GM21529 (cell line): ENCODE measurements at regions not wholly inside any gene's neighbourhood (a gene's known extent, or its start where the extent isn't known, plus 50 kb on each side); places are given as distances from the start of the nearest gene placed in this dataset.
"Not testable (repeated sequence)": the region's sequence is repeated elsewhere in the genome, so short reads cannot be mapped to it uniquely, and the experiment has no call there.

Experiments used
- ATAC-seq: cut with Tn5 transposase; IDR thresholded peaks from one replicate; pipeline ENCODE4 v1.9.1; 2021; ENCODE audit not compliant: unreplicated experiment

DNA sequence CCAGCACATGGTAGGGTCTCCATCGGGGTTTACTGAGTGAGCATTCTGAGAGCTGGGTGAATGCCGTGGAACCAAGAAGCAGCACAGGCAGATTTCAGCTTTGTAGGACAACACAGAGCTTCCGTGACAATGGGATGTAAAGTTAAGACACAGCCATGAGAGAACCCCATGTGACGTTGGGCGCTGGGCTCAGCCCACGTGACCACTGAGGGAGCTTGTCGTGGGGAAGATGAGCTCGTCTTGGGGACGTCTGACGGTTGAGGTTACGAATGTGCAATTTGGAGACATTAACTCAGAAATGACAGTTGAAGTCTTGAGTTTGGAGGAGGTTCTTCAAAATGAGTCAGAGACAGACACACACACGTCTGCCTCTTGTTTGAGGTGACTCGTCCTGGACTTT, 51.5 kb upstream of the MUC20 start:
- not testable (repeated sequence) for ATAC-seq

DNA sequence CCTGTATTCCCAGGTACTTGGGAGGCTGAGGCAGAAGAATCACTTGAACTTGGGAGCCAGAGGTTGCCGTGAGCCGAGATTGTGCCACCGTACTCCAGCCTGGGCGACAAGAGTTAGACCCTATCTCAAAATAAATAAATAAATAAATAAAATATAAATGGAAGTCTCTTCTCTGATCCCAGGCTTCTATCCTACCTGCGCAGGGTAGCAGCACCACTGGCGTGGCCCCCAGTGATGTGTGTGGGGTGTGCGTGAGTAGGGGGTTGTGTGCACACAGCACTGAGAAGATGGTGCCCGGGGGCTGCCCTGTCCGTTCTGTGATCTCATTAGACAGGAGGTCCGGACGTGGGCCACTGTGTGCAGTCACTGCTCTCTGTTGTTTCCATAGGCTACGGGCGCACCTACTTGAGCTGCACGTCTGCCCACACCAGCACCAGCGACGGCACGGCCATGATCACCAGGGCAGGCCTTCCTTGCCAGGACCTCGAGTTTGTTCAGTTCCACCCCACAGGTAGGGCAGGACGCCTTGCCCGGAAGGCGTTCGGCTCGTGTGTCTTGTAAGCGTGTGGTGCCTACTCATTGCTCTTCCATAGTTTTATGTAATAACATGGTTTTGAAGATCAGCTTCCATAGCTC, 52.5 kb upstream of the MUC20 start:
- not testable (repeated sequence) for ATAC-seq

DNA sequence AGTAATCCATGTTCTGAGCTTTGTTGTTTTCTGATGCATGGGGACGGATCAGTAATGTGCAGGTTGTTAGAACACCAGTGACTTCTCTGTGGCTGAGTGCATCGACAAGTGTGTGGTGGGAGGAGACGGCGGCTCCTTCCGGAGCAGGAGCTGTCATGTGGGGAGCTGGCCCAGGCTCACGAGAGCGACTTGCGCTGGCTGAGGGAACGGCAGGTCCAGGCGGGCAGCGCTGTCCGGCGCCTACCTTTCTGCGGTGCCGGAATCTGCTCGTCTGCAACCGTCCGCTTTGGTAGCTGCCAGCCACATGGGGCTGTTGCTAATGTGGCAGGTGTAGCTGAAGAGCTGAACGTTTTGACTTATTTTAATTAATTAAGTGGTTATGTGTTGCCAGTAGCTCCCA, 55.5 kb upstream of the MUC20 start:
- ATAC-seq: not testable (repeated sequence)

DNA sequence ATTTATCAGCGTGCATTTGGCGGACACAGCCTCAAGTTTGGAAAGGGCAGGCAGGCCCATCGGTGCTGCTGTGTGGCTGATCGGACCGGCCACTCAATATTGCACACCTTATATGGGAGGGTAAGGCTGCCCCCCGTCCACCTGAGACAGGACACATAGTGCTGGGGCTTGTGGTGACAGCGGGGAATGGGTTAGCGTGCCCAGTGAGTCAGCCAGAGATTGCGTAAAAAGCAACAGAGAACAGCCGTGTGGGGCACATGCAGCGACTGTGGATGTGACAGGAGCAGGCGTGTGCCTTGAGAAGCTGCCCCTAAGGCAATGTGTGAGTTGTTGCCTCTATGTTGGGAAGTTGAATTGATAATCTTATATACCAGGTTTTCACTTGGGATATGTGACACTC, 56.6 kb upstream of the MUC20 start:
- ATAC-seq: not testable (repeated sequence)

DNA sequence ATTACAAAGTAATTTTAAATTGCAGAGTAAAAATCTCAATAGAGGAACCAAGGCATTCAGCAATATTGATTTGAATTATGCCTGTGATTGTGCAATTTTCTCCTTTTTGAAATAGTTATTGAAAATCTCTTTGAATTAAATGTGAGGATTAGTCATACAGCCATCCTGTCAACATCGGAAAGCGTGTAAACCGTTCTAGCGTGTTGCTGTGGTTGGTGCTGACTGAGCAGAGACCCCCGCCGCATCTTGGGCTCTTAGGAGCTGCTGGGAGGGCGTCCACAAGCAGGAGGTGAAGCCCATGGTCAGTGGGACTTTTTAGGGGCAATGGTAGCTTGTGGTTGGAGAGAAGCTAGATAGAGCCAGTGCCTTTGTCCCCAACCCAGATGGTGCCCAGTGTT, 61.6 kb upstream of the MUC20 start:
- ATAC-seq: not testable (repeated sequence)

DNA sequence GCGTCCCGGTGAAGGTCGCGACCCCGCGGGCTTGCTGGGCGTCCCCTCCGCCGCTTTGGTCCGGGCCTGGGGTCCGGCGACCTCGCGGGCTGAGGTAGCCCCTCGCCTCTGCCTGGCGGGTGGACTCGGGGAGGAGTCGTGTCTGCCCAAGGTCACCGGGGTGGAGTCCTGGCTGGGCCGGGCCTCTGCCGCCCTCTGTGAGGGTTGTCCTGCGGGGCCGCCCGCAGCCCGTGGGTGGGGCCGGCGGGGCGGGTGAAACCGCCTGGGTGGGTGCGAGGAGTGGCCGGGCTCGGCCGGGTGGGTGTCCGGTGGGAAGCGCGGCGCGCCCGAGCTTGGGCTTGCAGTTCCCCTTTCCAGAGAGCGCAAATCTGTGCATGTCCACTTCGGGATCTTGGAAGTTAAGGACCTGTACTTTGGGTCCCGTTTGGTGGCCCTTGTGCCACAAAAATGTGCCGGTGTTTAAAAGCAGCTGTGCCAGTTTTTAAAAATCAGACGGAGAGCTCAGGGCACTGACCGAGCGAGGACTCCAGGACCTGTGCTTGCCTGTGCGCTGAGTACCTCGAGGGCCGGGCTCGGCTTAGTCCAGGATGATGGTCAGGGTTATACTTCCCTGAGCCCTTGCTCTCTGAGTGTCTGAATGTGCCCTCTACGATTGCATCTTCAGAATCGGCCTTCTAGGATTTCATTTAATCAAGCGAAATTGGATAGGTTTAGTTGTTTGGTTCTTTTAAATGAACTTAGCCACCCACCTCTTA, 62.2 kb upstream of the MUC20 start:
- ATAC-seq: peak; percentile 42

DNA sequence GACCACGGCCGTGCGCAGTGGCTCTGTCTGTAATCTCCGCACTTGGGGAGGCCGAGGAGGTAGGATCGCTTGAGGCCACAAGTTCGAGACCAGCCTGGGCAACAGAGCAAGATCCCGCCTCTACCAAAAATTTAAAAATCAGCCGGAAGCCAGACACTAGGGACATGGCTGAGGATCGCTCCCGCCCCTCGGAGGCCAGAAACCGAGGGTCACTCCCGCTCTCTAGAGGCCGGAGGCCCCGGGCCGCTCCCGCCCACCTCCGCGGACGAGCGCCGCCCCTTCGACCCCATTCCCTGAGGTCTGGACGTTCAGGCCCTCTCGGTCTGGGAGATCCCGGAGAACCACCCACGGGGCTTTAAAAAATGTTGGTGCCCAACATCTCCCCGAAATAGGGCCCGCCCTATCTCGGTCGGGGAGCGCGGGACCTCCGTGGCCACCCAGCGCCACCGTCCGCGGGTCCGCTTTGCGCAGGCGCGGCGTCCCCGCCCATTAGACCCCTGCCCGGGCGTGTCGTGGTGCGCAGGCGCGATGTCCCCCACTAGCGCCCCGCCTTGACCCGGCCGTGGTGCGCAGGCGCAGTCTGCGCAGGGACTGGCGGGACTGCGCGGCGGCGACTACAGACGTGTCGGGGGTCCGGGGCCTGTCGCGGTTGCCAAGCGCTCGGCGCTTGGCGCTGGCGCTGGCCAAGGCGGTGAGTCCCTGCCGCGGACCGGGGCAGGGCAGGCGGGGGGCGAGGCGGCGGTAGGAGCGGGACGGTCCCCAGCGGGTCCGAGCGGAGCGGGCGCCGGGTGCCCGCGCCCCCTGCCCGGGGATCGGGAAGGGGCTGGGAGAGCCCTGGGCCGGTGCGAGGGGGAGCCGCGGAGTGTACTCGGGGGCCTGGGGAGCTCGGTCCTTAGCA, 63.1 kb upstream of the MUC20 start:
- ATAC-seq: peak; percentile 80

DNA sequence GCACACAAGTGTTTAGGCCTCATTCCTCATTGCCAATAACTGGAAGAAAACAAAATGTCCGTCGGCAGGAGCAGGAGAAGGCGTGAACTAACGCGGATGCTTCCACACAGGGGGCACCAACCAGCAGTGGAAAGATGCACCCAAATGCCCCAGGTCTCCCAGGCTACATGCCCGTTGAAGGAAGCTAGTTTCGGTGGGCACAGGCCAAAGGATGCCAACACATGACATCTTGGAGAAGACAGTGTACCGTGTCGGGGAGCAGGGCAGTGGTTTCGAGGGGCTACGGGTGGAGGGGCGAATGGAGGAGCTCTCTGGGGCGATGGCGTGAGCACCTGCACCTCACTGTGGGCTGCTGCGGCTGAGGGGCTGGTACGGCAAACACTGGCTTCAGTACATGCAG, 64.7 kb upstream of the MUC20 start:
- ATAC-seq: not testable (repeated sequence)

DNA sequence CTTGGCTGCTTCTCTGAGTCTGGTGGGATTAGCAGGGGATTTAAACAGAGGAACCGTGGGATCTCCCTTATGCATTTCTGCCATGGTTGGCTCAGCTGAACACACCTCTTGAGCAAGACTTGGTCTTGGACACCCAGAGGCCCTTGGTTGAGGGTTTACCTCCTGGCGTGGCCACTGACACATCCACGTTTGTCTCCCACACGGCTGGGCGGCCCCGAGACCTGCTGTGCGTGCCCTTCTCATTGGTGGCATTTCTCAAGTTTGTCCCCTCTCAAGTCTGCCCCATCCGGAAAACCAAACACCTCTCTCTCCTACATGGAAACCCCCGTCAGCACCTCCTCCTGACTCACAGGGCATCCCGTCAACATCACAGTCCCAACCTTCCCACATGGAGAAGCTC, 66.0 kb upstream of the MUC20 start:
- ATAC-seq: not testable (repeated sequence)

DNA sequence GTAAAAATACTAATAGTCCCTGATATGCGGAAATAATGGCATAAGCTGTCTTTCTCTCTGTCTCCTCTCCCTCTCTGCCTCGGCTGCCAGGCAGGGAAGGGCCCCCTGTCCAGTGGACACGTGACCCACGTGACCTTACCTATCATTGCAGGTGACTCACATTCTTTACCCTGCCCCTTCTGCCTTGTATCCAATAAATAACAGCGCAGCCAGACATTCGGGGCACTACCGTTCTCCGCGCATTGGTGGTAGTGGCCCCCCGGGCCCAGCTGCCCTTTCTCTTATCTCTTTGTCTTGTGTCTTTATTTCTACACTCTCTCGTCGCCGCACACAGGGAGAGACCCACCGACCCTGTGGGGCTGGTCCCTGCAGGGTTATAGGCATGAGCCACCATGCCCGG, 66.6 kb upstream of the MUC20 start:
- not testable (repeated sequence) for ATAC-seq

DNA sequence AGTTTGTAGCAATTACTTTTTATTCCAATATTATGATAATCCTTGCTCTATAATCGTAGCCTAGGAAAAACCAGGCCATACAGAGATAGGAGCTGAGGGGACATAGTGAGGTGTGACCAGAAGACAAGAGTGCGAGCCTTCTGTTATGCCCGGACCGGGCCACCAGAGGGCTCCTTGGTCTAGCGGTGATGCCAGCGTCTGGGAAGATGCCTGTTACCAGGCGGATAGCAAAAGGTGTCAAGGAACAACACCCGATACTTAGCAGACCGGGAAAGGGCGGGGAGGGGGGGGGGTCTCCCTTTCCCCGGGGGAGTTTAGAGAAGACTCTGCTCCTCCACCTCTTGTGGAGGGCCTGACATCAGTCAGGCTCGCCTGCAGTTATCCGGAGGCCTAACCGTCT, 67.1 kb upstream of the MUC20 start:
- ATAC-seq: not testable (repeated sequence)

DNA sequence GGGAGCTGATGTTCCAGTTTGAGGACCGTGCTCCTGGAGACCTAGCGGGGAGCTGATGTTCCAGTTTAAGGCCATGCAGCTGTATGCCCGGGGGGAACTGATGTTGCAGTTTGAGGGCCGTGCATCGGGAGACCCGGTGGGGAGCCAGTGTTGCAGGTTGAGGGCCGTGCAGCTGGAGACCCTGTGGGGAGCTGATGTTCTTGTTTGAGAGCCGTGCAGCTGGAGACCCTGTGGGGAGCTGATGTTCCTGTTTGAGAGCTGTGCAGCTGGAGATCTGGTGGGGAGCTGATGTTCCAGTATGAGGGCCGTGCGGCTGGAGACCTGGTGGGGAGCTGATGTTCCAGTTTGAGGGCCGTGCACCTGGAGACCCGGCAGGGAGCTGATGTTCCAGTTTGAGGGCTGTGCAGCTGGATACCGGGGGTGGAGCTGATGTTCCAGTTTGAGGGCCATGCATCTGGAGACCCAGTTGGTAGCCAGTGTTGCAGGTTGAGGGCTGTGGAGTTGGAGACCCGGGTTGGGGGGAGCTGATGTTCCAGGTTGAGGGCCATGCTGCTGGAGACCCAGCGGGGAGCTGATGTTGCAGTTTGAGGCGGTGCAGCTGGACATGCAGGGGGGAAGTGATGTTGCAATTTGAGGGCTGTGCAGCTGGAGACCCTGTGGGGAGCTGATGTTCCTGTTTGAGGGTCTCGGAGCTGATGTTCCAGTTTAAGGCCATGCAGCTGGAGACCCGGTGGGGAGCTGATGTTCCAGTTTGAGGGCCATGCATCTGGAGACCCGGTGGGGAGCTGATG, 64.4 kb upstream of the APOD start:
- not testable (repeated sequence) for ATAC-seq

DNA sequence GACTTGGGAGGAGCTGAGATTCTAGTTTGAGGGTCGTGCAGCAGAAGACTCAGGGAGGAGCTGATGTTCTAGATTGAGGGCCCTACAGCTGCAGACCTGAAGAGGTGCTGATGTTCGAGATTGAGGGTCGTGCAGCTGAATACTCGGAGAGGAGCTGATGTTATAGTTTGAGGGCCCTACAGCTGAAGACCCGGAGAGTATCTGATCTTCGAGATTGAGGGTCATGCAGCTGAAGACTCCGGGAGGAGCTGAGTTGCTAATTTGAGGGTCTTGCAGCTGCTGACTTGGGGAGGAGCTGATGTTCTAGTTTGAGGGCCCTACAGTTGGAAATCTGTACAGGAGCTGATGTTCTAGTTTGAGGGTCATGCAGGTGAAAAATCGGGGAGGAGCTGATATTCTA, 62.1 kb upstream of the APOD start:
- ATAC-seq: not testable (repeated sequence)

DNA sequence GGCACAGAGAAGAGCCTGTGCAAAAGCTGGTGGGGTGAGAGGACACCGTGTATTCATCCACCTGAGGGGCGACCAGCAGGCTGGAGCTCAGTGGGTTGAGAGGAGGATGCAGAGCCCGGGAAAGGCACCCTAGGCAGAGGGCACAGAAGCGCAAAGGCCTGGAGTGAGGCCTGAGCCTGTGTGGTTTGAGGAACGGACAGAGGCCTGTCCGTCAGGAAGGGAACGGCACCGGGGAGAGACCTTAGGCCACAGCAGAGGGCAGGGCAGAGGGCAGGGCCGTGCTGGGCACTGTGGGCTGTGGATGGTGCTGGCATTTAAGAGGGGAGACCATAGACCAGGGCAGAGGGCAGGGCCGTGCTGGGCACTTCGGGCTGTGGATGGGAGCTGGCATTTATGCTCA, 59.5 kb upstream of the APOD start:
- ATAC-seq: not testable (repeated sequence)

DNA sequence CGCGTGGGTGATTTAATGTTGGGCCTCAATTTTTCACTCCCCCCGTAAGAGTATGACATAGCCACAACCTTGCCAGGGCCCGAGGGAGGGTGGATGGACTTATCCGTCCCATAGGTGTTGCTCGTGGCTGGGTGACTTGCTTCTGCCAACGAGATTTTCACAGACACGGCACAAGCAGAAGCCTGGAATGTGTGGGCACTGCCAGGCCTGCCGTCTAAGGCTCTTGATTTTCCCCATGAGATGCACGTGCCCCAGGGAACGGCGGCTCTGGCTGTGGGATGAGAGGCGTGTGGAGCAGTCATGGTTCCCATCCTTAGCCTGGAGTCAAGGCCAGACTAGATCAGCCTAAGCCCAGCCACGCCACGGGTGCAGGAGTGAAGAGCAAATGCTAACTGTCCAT, 58.6 kb upstream of the APOD start:
- ATAC-seq: not testable (repeated sequence)

DNA sequence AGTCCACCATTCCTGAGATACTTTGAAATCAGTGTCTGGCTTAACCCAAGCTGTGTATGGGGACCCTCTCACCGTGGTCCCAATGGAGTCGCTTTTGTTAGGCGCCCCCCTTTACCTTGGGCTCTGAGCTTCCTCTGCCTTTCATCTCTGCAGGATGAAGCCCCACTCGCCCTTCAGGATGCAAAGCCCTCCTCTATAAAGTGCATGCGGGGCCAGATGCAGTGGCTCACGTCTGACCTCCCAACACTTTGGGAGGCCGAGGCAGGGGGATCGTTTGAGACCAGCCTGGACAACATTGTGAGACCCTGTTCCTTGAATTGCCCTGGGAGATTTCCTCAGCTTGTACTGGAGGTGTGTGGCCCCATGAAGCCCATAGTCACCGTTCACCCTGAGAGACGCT, 54.7 kb upstream of the APOD start:
- ATAC-seq: not testable (repeated sequence)

DNA sequence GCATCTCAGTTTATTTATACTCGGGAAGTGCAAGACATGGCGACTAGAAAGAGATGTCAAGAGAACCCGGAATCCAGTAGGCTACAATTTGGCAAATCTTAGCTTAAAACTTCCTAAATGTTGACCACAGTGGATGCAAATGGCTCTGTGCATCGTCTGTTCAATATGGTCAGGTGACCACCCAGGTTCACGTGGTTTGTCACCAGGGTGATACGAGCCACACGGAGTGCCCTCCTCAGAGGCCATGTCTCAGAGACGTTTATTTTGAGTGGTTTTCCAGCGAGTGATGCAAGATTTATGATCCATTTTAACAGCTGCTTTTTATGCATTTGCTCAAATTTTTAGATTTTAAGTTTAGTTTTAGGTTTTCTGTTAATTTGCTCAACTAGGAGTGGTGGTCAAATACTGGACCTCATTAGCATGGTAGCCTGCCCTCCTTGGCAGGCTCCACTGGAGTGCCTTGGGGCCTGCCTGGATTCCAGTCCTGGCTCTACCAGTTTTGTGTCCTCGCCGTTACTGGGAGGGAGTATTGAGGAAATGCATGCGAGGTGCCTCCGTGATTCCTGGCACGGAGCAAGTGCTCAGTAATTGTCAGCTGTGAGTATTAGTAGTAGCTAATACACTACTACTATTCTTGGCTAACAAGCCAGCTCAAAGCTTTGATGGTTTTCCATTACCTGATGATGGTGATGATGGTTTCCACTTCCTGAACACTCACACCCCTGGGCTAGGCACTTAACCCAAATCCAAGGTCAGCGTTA, 53.9 kb upstream of the APOD start:
- ATAC-seq: not testable (repeated sequence)

DNA sequence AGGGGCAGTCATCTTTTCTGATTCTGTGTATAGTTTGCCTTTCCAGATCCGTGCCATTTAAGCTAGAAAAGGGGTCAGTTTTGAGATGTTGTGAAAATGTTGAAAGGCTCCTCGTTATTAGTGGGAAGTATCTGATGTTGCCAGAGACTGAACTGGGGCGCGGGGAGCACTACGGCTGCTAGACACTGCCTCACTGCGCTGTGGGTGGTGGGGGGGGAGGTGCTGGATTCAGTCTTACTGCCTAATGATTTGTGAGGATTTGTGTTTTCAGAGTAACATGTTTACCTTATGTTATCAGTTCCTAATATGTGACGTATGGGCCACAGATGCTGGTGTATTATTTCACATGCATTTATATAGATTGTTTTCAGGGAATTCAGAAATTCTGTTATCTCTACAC, 53.3 kb upstream of the APOD start:
- ATAC-seq: not testable (repeated sequence)

DNA sequence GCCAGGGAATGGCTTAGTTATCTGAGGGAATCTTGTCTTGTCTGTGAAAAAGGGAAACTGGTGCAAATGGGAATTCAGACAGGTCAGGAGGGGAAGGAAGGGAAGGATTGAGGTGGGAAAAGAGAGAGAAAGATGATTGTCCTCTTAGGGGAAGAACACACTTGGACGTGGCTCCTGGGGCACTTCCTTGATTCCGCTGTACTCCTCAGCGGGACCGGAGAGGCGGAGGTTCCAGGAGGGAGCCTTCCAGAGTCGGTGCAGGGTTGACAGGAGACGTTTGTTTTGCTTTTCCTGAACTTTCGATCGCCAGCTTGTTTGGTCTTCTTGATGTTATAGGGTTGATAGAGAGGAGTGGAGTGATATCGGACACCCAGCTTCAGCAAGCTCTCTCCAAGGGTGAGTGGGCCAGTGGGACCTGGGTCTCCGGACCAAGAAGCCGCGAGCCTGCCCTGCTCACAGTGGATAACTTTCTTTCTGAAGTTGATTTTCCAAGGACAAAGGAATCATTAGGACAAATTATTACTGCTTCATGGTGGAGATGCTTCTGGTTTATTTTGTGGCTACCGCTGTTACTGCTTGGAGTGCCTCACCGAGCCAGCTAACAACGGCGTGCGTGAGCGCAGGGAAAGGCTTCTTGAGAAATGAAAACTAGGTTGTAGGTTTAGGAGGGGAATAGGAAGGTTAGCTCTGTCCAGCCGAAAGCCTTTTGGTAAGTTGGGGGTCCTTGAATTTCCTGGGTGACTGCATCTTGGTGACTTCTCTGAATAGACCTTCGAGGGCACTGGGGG, 52.4 kb upstream of the APOD start:
- not testable (repeated sequence) for ATAC-seq
